Astrocyte (in vitro differentiated cells and primary cell): ENCODE measurements at regions not wholly inside any gene's neighbourhood (a gene's known extent, or its start where the extent isn't known, plus 50 kb on each side); places are given as distances from the start of the nearest gene placed in this dataset.

Experiments
- DNase-seq: peaks from one replicate; pipeline ENCODE4 v3.0.0-alpha.2; 2010; ENCODE audit warnings: low read depth
- FAIRE-seq: peaks from 2 replicates; lab custom pipeline; 2011; peaks lifted over from hg19 to GRCh38; lab: Jason Lieb, UNC
- H2AFZ ChIP-seq: 2 replicates; pipeline ENCODE4 v1.6.0; 2012; ENCODE audit warnings: low read depth, low read length, inconsistent platforms
- H3K27ac ChIP-seq: 2 replicates; pipeline ENCODE4 v1.5.1; 2011; ENCODE audit warnings: low read depth, low read length, inconsistent platforms
- H3K27me3 ChIP-seq: 2 replicates; pipeline ENCODE4 v1.6.0; 2011; ENCODE audit warnings: low read length, inconsistent platforms; ENCODE audit not compliant: insufficient read depth
- H3K36me3 ChIP-seq: 2 replicates; pipeline ENCODE4 v1.5.1; 2011; ENCODE audit warnings: low read length, inconsistent platforms; ENCODE audit not compliant: insufficient read depth
- H3K4me1 ChIP-seq: 2 replicates; pipeline ENCODE4 v1.5.1; 2011; ENCODE audit warnings: low read length, inconsistent platforms; ENCODE audit not compliant: insufficient read depth
- H3K4me2 ChIP-seq: 2 replicates; pipeline ENCODE4 v1.6.0; 2012; ENCODE audit warnings: low read length, inconsistent platforms
- H3K4me3 ChIP-seq: 2 replicates; pipeline ENCODE4 v1.5.1; 2011; ENCODE audit warnings: low read depth, mild to moderate bottlenecking, low read length, inconsistent platforms; ENCODE audit not compliant: insufficient read depth
- H3K79me2 ChIP-seq: 2 replicates; pipeline ENCODE4 v1.6.0; 2012; ENCODE audit warnings: mild to moderate bottlenecking, low read length, inconsistent platforms; ENCODE audit not compliant: insufficient read depth
- H3K9ac ChIP-seq: 2 replicates; pipeline ENCODE4 v1.6.0; 2012; ENCODE audit warnings: mild to moderate bottlenecking, low read length, inconsistent platforms
- H3K9me3 ChIP-seq: 2 replicates; pipeline ENCODE4 v1.5.1; 2012; ENCODE audit warnings: low read depth, mild to moderate bottlenecking, low read length, inconsistent platforms; ENCODE audit not compliant: insufficient read depth
- H4K20me1 ChIP-seq: 2 replicates; pipeline ENCODE4 v1.6.0; 2012; ENCODE audit warnings: low read length, inconsistent platforms; ENCODE audit not compliant: insufficient read depth
- H3K27ac Mint-ChIP-seq: one replicate; pipeline ENCODE4 v1.8.0; 2021; ENCODE audit warnings: mild to moderate bottlenecking, mixed read lengths; ENCODE audit not compliant: unreplicated experiment
- H3K27me3 Mint-ChIP-seq: one replicate; pipeline ENCODE4 v1.8.0; 2021; ENCODE audit warnings: low read depth, mixed read lengths; ENCODE audit not compliant: unreplicated experiment
- H3K36me3 Mint-ChIP-seq: one replicate; pipeline ENCODE4 v1.8.0; 2021; ENCODE audit warnings: low read depth, mixed read lengths; ENCODE audit not compliant: unreplicated experiment
- H3K4me1 Mint-ChIP-seq: one replicate; pipeline ENCODE4 v1.8.0; 2021; ENCODE audit warnings: low read depth, mixed read lengths; ENCODE audit not compliant: unreplicated experiment
- H3K4me3 Mint-ChIP-seq: one replicate; pipeline ENCODE4 v1.8.0; 2021; ENCODE audit warnings: mild to moderate bottlenecking, moderate library complexity, mixed read lengths; ENCODE audit not compliant: unreplicated experiment
- H3K9me3 Mint-ChIP-seq: one replicate; pipeline ENCODE4 v1.8.0; 2021; ENCODE audit warnings: mild to moderate bottlenecking, mixed read lengths; ENCODE audit not compliant: unreplicated experiment
- EZH2 ChIP-seq: IDR thresholded peaks from 2 replicates; pipeline ENCODE4 v1.6.1; 2012; ENCODE audit warnings: mild to moderate bottlenecking, low read length, inconsistent platforms; ENCODE audit not compliant: insufficient read depth
- TF ChIP-seq, protein P1 (sequence below): IDR thresholded peaks from 2 replicates; pipeline ENCODE4 v1.5.1; 2011; ENCODE audit warnings: low read depth, mild to moderate bottlenecking, inconsistent platforms, low read length, moderate library complexity; ENCODE audit not compliant: insufficient read depth

DNA sequence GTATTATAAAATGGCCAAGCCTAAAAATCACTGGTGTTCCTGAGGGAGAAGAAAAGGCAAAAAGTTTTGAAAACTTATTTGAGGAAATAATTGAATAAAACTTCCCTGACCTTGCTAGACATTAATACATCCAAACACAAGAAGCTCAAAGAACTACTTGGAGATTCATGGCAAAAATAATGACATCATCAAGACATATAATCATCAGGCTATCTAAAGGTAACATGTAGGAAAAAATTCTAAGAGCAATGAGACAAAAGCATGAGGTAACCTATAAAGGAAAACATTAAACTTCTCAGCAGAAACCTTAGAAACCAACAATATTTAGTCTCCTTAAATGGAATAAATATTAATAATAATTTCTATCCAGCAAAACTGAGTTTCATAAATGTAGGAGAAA, 887.6 kb downstream of the PCDH19 start:
- no peaks in the 10 kb centered on the region for H3K79me2 ChIP-seq
- Mint-ChIP-seq H3K27ac (no peak overlapping the region), H3K9me3 (no peaks in the 10 kb centered on the region), H3K4me3 (no peak overlapping the region), H3K36me3 (no peaks in the 10 kb centered on the region), H3K4me1 (no peaks in the 10 kb centered on the region), H3K27me3 (no peaks in the 10 kb centered on the region)
- H3K4me1 ChIP-seq, result no peaks in the 10 kb centered on the region
- H3K27ac ChIP-seq, result no peak overlapping the region
- no peaks in the 10 kb centered on the region for H3K27me3 ChIP-seq
- no peaks in the 10 kb centered on the region for H3K9me3 ChIP-seq
- H4K20me1 ChIP-seq, result no peaks in the 10 kb centered on the region
- DNase-seq (no peak), FAIRE-seq (peak; percentile 26)
- no peak for TF ChIP-seq EZH2
- TF ChIP-seq, protein P1, sequence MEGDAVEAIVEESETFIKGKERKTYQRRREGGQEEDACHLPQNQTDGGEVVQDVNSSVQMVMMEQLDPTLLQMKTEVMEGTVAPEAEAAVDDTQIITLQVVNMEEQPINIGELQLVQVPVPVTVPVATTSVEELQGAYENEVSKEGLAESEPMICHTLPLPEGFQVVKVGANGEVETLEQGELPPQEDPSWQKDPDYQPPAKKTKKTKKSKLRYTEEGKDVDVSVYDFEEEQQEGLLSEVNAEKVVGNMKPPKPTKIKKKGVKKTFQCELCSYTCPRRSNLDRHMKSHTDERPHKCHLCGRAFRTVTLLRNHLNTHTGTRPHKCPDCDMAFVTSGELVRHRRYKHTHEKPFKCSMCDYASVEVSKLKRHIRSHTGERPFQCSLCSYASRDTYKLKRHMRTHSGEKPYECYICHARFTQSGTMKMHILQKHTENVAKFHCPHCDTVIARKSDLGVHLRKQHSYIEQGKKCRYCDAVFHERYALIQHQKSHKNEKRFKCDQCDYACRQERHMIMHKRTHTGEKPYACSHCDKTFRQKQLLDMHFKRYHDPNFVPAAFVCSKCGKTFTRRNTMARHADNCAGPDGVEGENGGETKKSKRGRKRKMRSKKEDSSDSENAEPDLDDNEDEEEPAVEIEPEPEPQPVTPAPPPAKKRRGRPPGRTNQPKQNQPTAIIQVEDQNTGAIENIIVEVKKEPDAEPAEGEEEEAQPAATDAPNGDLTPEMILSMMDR, result no peak
- no peak overlapping the region for H2AFZ ChIP-seq
- no peak overlapping the region for H3K4me2 ChIP-seq
- no peak overlapping the region for H3K9ac ChIP-seq
- H3K4me3 ChIP-seq, result no peak overlapping the region
- no peaks in the 10 kb centered on the region for H3K36me3 ChIP-seq

DNA sequence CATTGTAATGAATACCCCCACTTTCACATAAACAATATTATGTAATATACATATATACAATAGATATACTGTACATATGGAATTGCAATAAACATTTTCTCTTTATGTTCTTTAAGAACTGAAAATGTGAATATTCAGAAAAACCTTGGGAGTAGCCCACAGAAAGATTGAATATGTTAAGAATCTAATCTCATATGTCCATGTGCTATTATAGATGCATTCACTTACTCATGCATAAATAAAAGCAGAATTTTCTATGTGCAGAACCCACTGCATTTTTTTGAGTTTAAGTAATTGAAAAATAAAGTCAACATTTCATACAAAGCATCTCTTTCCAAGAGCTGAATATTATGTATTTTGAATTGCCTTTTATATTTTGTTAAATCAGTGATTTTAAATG, 902.3 kb downstream of the PCDH19 start:
- H3K4me3 Mint-ChIP-seq, result no peak overlapping the region
- Histone ChIP-seq H3K79me2 (no peaks in the 10 kb centered on the region), H3K27ac (no peak overlapping the region), H3K4me1 (no peaks in the 10 kb centered on the region), H4K20me1 (no peaks in the 10 kb centered on the region), H3K9ac (no peak overlapping the region), H3K4me2 (no peak overlapping the region), H3K27me3 (no peaks in the 10 kb centered on the region), H3K9me3 (no peaks in the 10 kb centered on the region), H3K36me3 (no peaks in the 10 kb centered on the region), H2AFZ (no peak overlapping the region), H3K4me3 (no peak overlapping the region)
- TF ChIP-seq, protein P1, result no peak
- TF ChIP-seq EZH2, result no peak
- FAIRE-seq (peak; percentile 32), DNase-seq (no peak)
- H3K36me3 Mint-ChIP-seq, result no peaks in the 10 kb centered on the region
- no peaks in the 10 kb centered on the region for H3K4me1 Mint-ChIP-seq
- no peaks in the 10 kb centered on the region for H3K9me3 Mint-ChIP-seq
- H3K27ac Mint-ChIP-seq, result no peak overlapping the region
- no peaks in the 10 kb centered on the region for H3K27me3 Mint-ChIP-seq

DNA sequence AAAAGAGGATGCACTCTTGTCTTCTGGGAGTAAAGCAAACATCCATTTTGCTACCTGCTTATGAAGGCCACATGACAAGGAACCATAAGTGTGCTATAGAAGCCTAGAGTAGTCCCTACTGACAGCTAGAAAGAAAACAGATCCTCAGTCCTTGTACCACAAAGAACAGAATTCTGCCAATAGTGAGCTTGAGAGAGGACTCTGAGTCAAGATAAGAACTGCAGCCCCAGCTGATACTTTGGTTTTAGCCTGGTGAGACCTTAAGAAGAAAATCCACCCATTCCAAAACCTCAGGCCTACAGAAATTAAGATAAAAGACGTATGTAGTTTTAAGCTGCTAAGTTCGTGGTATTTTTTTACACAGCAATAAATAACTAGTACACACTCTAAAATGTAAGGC, 914.6 kb downstream of the PCDH19 start:
- Histone ChIP-seq H3K27ac (no peak overlapping the region), H4K20me1 (no peaks in the 10 kb centered on the region), H3K9me3 (no peaks in the 10 kb centered on the region), H3K4me1 (no peaks in the 10 kb centered on the region), H3K36me3 (no peaks in the 10 kb centered on the region), H3K27me3 (no peaks in the 10 kb centered on the region), H2AFZ (no peak overlapping the region), H3K4me2 (no peak overlapping the region), H3K4me3 (no peak overlapping the region), H3K79me2 (no peaks in the 10 kb centered on the region), H3K9ac (no peak overlapping the region)
- no peaks in the 10 kb centered on the region for H3K27me3 Mint-ChIP-seq
- no peak for TF ChIP-seq EZH2
- TF ChIP-seq, protein P1, result no peak
- H3K27ac Mint-ChIP-seq, result no peak overlapping the region
- FAIRE-seq, result no peak
- peaks cover 11% of the 10 kb centered on the region for H3K9me3 Mint-ChIP-seq
- no peaks in the 10 kb centered on the region for H3K36me3 Mint-ChIP-seq
- H3K4me3 Mint-ChIP-seq, result no peak overlapping the region
- no peaks in the 10 kb centered on the region for H3K4me1 Mint-ChIP-seq
- DNase-seq, result no peak
